Loucy (cell line): ENCODE measurements at regions not wholly inside any gene's neighbourhood (a gene's known extent, or its start where the extent isn't known, plus 50 kb on each side); places are given as distances from the start of the nearest gene placed in this dataset.

ENCODE experiments used
- CTCF ChIP-seq: fragments of 200-600 bp; sonication (generic); conservative IDR thresholded peaks from 2 replicates; pipeline ENCODE4 v1.5.1; 2014; ENCODE audit warnings: mild to moderate bottlenecking, antibody characterized with exemption, low read length
- EZH2phosphoT487 ChIP-seq: fragments of 200-600 bp; IDR thresholded peaks from 2 replicates; pipeline ENCODE4 v1.6.1; 2018; ENCODE audit warnings: antibody characterized with exemption, mild to moderate bottlenecking, moderate library complexity, borderline replicate concordance

GRCh38 chr13:44795176-44795575, 194.1 kb downstream of the NUFIP1 start:
- TF ChIP-seq CTCF: no peak
- TF ChIP-seq EZH2phosphoT487: no peak
